Activated CD4-positive, alpha-beta T cell treated with anti-CD3 and anti-CD28 coated beads, Interleukin-2, Interleukin-6, amounts not matched to agents 100 ng/mL and 50 ng/mL, durations not matched to agents 16 hours and 8 hours (primary cell): ENCODE measurements at regions not wholly inside any gene's neighbourhood (a gene's known extent, or its start where the extent isn't known, plus 50 kb on each side); places are given as distances from the start of the nearest gene placed in this dataset.

ENCODE experiments used
- DNase-seq: peaks from one replicate; pipeline ENCODE4 v3.0.0-alpha.2; 2020

DNA sequence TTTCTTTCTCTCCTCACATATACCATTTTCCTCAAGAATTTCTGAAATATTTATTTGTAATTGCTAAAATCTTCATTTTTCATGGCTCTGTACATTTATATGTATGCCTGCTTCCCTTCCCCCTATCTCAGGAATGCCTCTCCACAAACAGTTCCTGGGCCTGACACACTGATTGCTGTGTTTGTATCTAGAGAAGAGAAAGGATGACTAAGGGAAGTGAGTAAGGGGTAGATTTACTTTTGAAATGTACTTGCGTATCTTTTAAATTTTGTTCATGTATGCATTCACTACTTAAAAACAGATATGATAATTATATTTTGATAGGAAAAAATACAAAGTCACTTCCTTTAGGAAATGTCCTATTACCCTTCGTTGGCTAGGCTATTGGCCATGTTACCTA is 790.8 kb downstream of the PCDH18 start:
- DNase-seq: no peak

DNA sequence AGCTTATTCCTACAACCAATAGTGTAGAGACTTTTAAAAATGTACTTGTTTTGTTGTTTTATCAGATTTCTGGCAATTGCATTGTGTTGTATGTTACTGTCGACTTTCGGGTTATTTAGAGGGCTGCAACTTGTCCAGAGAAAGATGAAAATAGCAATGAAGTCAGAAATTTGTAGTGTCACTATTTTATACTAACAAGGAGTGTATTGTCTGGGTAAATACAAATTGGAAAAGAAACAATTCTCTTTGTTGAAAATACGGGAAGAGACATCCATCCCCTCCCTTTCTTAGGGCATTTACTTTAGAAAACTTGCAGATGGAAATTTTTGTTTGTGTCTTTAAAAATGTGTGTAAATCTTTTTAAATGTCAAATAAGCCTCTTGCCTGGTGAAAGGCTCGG is 792.0 kb downstream of the PCDH18 start:
- no peak for DNase-seq

DNA sequence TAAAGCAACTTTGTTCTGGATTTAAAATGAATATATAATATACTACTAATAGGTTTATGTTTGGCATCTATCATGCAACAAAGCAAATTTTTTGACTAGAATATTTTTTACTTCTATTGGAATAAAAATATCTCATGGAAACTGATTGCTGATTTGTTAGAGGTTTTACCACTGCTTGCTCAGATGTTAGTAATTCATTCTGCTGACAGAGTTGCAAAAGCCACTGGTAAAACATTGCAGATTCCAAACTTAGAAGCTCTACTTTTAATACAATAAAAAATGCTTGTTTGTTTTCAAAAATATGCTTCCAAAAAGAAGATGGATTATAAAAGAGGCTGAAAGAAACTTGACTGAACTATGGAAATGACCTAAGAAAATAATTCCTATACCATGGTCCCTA is 795.2 kb downstream of the PCDH18 start:
- no peak for DNase-seq

DNA sequence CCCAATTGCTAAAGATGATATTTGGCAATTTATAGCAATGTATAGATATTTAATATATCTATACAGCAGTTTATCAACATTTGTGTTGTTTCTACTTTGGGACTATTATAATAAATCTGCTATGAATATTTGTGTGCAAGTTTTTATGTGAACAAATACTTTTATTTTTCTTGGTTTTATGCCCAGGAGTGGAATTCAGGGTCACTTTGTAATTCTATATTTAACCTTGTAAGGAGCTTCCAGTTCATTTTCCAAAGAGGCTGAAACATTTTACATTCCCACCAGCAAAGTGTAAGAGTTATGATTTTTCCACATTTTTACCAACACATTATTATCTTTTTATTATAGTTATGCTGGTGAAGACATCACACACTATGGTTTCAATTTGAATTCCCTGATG is 801.3 kb downstream of the PCDH18 start:
- no peak for DNase-seq

DNA sequence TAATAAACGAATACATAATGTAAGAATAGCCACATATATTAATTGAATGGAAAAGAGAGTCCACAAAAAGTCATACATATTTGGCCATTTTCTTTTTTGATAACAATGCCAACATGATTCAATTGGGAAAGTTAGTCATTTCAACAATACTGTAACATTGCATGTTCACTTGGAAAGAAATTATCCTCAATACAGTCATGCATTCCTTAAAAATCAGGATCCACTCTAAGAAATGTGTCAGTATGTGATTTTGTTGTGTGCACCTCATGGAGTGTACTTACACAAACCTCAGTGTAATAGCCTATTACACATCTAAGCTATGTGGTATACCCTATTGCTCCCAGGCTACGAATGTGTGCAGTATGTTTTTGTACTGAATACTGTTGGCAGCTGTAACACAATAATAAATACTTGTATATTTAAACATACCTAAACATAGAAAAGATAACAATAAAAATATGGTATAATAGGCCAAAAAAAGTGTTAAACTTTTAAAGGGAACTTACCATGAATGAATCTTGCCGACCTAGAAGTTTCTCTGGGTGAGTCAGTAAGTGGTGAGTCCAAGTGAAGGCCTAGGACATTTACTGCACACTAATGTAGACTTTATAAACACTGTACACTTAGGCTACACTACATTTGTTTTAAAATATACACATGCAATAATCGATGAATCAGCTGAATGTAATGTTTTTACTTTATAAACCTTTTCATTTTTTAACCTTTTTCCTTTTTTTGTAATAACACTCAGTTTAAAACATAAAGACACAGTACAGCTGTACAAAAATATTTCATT is 806.8 kb downstream of the PCDH18 start:
- DNase-seq: no peak

GRCh38 chr4:136713140-136713539 is 819.2 kb downstream of the PCDH18 start:
- no peak for DNase-seq

- no peak for DNase-seq
Measured at GRCh38 chr4:136709897-136710296, 822.4 kb downstream of the PCDH18 start.

- no peak for DNase-seq
Measured at GRCh38 chr4:136706942-136707341, 825.4 kb downstream of the PCDH18 start.

DNA sequence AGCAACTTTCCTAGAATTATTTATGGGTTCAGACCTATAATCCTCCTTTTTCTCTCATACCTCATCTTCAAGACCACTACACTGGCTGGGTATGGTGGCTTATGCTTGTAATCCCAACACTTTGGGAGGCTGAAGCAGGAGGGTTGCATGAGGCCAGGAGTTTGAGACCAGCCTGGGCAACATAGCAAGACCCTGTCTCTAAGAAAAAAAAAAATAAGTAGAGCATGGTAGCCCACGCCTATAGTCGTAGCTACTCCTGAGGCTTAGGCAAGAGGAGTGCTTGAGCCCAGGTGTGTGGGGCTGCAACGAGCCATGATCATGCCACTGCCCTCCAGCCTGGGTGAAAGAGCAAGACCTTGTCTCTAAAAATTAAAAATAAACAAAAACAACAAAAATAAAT is 832.4 kb downstream of the PCDH18 start:
- no peak for DNase-seq

DNA sequence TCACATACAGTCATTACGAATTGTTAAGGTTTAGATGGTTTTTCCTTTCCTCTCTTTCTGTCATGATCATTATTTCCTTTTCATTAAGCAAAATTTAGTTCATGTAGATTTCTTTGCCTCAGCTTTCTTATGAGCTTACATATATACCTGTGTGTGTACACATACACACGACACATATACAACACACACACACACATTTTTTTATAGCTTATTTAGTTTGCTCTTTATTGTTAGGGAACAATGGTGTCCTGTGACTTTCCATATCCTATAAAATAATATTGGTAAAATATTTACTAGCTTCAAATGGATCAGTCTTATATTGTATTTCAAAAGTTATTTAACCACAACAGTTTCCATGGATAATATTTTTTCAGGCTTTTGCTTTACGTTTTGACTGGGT is 840.7 kb downstream of the PCDH18 start:
- DNase-seq: no peak

DNA sequence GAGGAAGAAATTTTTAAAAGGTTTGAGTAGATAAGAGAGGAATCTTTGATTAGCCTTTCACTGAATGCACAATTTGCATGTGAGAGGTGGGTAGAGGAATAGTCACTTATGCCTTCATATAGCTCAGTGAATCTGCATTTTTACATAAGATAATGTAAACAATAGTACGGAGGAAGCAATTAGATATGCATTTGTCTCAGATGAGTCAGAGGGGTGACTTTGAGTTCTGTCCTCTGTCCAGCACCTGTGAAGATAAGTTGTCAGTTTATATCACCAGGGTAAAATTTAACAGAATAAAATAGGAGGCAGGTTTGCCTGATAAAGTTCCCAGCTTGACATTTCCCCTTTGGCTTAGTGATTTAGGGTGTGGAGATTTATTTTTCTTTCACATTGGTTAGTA is 841.9 kb downstream of the PCDH18 start:
- no peak for DNase-seq

GRCh38 chr4:136687596-136687995 is 844.7 kb downstream of the PCDH18 start:
- no peak for DNase-seq

- DNase-seq: no peak
Measured at GRCh38 chr4:136687118-136687517, 845.2 kb downstream of the PCDH18 start.

- DNase-seq: no peak
Measured at GRCh38 chr4:136680761-136681160, 851.5 kb downstream of the PCDH18 start.

- no peak for DNase-seq
Measured at GRCh38 chr4:136680271-136680670, 852.0 kb downstream of the PCDH18 start.

- no peak for DNase-seq
Measured at GRCh38 chr4:136670265-136670664, 862.0 kb downstream of the PCDH18 start.

DNA sequence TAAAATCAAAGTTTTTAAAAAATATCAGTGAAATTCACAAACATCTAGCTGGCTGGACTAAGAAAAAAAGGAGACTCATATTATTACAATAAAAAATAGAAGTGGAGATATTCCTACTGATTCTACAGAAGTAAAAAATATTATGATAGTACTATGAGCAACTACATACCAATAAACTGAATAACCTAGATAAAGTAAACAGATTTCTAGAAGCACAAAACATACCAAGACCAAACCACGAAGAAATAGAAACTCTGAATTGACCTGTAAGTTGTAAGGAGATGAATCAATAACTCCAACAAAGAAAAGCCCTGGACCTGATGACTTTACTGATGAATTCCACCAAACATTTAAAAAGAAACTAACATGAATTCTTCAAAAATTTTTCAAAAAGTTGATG is 867.3 kb downstream of the PCDH18 start:
- DNase-seq: no peak

DNA sequence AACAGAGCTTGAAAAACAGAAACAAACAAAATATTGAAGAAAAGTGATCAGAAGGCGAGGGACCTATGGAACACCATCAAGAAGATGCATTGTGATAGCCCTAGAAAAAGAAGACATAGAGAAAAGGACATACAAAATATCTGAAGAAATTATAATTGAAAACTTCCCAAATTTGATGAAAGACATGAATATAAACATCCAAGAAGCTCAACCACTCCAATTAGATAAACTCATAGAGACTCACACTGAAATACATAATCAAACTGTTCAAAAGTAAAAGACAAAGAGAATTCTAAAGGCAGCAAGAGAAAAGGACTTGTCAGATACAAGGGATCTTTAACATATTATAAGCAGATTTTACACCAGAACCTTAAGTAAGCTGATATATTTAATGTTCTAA is 869.8 kb downstream of the PCDH18 start:
- DNase-seq: no peak

- DNase-seq: no peak
Measured at GRCh38 chr4:136653640-136654406, 878.5 kb downstream of the PCDH18 start.

DNA sequence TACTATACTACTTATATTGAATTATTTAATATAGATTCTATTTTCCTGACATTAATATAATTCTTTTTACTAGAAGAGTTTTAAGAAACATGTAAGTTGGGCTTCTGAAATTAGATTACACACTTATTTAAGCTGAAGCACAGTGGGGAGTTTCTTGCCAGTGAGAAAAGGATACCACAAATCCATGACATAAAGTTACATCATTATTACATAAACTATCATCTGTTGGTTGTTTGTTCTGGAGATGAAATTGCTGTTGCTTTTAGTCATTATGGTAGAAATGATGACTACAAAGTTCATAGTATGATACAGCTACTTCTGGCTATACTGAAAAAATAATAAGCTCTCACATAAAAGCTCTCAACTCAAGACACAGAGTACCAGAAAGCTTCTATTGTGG is 880.4 kb downstream of the PCDH18 start:
- DNase-seq: no peak

- DNase-seq: no peak
Measured at GRCh38 chr4:136651278-136651667, 881.0 kb downstream of the PCDH18 start.

DNA sequence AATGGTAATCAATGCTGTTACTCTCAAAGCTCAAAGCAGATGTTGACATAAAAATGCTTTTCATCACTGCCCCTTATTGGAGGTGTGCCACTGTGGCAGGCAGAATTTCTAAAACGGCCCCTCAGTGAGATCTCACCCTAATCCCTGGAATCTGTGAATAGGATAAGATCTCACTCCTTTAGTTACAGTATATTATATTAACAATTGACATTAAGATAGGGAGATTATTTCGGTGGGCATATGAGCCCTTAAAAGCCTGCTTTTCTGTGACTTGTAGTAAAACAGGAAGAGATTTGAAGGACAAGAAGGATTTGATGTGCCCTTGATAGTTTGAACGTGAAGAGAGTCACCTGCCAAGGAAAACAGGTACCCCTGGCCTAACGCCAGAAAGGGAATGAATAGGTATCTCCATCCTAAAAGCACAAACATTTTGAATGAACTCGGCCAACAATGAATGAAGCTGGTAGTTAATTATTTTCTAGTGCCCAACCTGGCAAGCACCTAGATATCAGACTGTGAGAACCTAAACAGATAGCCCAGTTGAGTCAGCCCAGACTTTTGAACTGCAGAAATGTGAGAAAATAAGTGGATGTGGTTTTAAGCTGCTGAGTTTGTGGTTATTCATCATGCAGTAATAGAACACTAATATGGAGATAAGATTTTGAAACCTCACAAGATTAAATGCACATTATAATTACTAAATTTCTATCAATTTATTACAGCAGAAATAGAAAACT is 881.6 kb downstream of the PCDH18 start:
- no peak for DNase-seq

DNA sequence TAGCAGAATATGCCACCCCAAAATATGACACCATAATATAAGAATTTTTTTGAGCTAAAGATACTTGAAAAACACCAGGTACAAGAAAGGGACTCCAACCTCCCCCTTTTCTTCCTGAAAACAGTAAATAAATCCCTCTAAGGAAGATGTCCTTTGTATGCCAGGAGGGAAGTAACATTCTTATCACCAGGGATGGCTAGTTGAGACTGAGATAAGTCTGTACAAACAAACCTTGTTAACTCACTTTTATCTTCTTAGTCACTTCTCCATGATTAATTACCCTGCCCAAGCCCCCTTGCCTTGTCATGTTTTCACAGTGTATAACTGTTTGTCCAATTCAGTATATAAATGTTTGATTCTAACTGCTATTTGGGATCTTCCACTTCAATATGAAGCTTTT is 888.0 kb downstream of the PCDH18 start:
- DNase-seq: no peak

GRCh38 chr4:136643416-136643815 is 888.9 kb downstream of the PCDH18 start:
- no peak for DNase-seq
